ENCODE measurements at regions not wholly inside any gene's neighbourhood (a gene's known extent, or its start where the extent isn't known, plus 50 kb on each side); places are given as distances from the start of the nearest gene placed in this dataset.

GRCh38 chr4:146027761-146028160, 89.1 kb upstream of the ZNF827 start:
- TF ChIP-seq CTCF (IDR thresholded peaks at IDR 0.05; ENCODE audit: low read depth, low read length) (no peak), MAX (IDR thresholded peaks at IDR 0.05; ENCODE audit: low read depth, low read length) (no peak), POLR2A (IDR thresholded peaks at IDR 0.05; ENCODE audit: extremely low read depth, insufficient read length) (no peak)

All from NB4 (cell line).